RWPE1 (cell line): ENCODE measurements at regions not wholly inside any gene's neighbourhood (a gene's known extent, or its start where the extent isn't known, plus 50 kb on each side); places are given as distances from the start of the nearest gene placed in this dataset.

Experiments
- CTCF ChIA-PET: fragments of 350-600 bp; sonication (Branson Sonifier 250); formaldehyde crosslinking; extraction: SDS; loops from one replicate; lab custom pipeline; 2021; lab: Yijun Ruan, JAX
- POLR2A ChIA-PET: fragments of 400-600 bp; formaldehyde crosslinking; extraction: SDS; loops from one replicate; lab custom pipeline; 2020; ENCODE audit warnings: antibody characterized with exemption; ENCODE audit not compliant: low non-redundant PET; lab: Yijun Ruan, JAX
- DNase-seq: peaks from one replicate; pipeline ENCODE4 v3.0.0; 2012; ENCODE audit warnings: low spot score
- H3K27ac ChIP-seq: fragments of 450-650 bp; 2 replicates; pipeline ENCODE4 v1.5.1; 2017
- TF ChIP-seq, protein P1 (sequence below): fragments of 450-650 bp; conservative IDR thresholded peaks from 2 replicates; pipeline ENCODE4 v1.5.1; 2017; ENCODE audit warnings: low read depth, mild to moderate bottlenecking

DNA sequence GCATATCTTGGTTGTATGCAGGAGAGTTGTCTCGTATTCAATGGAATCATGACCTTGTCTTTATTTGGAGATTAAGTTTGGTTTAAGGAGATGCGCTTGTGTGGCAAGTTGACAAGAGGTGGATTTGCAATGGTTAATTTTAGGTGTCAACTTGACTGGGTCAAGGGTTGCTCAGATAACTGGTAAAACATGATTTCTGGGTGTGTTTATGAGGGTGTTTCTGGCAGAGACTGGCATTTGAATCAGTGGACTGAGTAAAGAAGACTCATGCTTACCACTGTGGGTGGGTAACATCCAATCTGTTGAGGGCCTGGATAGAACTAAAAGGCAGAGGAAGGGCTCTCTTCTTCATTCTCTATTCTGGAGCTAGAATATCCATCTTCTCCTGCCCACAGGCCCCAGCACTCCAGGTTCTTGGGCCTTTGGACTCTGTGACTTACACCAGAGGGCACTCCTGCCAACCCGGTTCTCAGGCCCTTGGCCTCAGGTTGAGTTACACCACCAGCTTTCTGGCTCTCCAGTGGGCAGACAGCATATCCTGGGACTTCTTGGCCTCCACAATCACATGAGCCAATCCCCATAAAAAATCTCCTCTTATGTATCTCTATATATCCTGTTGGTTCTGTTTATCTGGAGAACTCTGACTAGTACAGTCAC, 141.5 kb upstream of the ARID2 start:
- no peak overlapping the region for H3K27ac ChIP-seq
- TF ChIP-seq, protein P1, sequence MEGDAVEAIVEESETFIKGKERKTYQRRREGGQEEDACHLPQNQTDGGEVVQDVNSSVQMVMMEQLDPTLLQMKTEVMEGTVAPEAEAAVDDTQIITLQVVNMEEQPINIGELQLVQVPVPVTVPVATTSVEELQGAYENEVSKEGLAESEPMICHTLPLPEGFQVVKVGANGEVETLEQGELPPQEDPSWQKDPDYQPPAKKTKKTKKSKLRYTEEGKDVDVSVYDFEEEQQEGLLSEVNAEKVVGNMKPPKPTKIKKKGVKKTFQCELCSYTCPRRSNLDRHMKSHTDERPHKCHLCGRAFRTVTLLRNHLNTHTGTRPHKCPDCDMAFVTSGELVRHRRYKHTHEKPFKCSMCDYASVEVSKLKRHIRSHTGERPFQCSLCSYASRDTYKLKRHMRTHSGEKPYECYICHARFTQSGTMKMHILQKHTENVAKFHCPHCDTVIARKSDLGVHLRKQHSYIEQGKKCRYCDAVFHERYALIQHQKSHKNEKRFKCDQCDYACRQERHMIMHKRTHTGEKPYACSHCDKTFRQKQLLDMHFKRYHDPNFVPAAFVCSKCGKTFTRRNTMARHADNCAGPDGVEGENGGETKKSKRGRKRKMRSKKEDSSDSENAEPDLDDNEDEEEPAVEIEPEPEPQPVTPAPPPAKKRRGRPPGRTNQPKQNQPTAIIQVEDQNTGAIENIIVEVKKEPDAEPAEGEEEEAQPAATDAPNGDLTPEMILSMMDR = no peak
- CTCF ChIA-PET = no interaction called here
- POLR2A ChIA-PET = no interaction called here
- no peak for DNase-seq

DNA sequence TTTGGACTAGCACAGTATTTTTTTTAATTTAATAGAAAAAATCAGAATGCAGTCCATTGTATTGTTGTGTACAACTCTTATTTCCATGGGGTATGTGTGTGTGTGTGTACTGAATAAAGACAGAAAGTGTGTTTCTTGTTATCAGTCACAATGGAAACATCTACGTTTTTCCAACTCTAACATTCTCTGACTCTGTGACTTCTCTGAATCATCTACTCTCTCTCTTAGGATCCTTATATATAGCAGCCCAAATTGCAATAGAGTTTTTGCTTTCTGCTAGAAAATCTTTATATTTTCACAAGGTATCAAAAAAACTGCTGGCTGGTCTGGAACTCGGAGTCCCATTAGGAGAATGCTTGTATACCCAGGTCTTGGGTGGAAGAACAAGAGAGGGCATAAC, 138.9 kb upstream of the ARID2 start:
- CTCF ChIA-PET = interaction anchor here (0.6 kb wide), 1 partner anchor 40 kb away, joined by 3 read pairs; no protein-coding TSS in a partner anchor
- DNase-seq = no peak
- no peak overlapping the region for H3K27ac ChIP-seq
- POLR2A ChIA-PET = no interaction called here
- TF ChIP-seq, protein P1 = no peak

DNA sequence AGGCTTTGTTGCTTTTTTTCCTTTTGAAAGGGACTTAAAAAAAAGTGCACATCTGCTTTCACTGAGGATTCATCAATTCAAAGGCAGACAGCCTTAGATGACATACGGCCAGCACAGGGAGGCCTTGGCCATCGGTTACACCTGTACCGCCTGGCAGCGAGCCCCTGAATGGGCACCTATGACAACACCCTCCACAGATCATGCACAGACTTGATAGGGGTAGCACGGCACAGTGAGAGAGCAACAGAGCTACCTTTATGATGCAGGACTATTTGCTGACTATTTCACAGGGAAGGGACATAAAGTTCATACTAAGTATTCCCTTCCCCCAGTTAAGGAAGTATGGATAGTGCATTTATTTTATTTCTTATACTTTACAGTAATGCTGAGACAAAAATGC, 137.9 kb upstream of the ARID2 start:
- TF ChIP-seq, protein P1 = no peak
- H3K27ac ChIP-seq = no peak overlapping the region
- DNase-seq = no peak
- CTCF ChIA-PET = no interaction called here
- POLR2A ChIA-PET = no interaction called here

DNA sequence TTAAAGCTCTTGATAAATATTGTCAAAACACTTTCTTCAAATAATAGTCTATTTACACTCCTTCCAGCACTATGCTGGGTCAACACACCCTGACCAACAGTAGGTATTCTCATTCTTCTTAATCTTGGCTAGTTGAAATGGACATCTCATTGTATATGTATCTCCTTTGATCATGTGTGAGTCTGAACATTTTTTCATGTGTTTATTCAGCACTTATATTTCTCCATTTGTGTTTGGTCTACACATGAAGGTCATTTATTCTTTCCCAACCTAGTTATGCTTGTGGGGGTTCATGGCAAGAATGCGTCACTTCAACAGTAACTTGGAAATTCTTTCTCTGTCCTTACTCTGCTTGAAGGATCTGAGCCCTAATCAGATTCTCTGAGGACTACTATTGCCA, 133.1 kb upstream of the ARID2 start:
- CTCF ChIA-PET = no interaction called here
- DNase-seq = no peak
- POLR2A ChIA-PET = no interaction called here
- H3K27ac ChIP-seq = no peak overlapping the region
- TF ChIP-seq, protein P1 = no peak

DNA sequence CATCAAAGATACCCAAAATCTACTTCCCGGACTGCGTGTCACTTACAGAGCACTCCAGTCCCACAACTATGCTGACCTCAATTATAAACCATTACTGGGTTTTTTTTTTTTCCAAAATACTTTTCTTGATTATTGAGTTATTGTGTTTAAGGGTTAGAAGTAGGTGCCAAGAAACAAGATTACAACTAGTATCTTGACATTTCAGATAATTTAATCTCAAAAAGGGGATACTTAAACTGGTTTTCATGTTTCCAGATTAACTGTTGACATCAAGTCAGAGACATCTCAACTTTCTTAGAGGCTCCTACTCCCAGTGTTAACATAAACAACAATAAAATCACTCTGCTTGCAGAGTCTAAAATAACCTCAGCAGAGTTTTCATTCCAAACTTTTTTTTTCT, 131.2 kb upstream of the ARID2 start:
- ChIA-PET CTCF (interaction anchor here (0.7 kb wide), 2 partner anchors 31 to 484 kb away, joined by 3 to 4 read pairs; no protein-coding TSS in a partner anchor), POLR2A (no interaction called here)
- TF ChIP-seq, protein P1 = no peak
- no peak for DNase-seq
- no peak overlapping the region for H3K27ac ChIP-seq

DNA sequence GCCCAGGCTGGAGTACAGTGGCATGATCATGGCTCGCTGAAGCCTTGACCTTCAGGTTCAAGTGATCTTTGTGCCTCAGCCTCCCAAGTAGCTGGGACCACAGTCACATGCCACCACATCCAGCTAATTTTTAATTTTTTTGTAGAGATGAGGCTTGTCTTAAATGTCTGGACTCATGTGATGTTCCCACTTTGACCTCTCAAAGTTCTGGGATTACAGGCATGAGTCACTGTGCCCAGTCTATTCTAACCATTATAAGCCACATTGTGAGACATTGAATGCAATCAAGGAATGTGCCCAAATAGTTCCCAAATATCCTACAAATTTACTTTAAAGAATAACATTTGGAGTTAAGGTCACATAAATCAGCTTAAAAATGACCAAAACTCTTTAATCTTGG, 130.7 kb upstream of the ARID2 start:
- TF ChIP-seq, protein P1 = no peak
- H3K27ac ChIP-seq = no peak overlapping the region
- CTCF ChIA-PET = interaction anchor here (0.7 kb wide), 1 partner anchor 31 kb away, joined by 4 read pairs; no protein-coding TSS in a partner anchor
- POLR2A ChIA-PET = no interaction called here
- DNase-seq = no peak
